Epidermal melanocyte (primary cell): ENCODE measurements at regions not wholly inside any gene's neighbourhood (a gene's known extent, or its start where the extent isn't known, plus 50 kb on each side); places are given as distances from the start of the nearest gene placed in this dataset.

ENCODE experiments used
- DNase-seq: peaks from one replicate; pipeline ENCODE4 v3.0.0; 2011; ENCODE audit warnings: low spot score; ENCODE audit not compliant: insufficient read length

DNA sequence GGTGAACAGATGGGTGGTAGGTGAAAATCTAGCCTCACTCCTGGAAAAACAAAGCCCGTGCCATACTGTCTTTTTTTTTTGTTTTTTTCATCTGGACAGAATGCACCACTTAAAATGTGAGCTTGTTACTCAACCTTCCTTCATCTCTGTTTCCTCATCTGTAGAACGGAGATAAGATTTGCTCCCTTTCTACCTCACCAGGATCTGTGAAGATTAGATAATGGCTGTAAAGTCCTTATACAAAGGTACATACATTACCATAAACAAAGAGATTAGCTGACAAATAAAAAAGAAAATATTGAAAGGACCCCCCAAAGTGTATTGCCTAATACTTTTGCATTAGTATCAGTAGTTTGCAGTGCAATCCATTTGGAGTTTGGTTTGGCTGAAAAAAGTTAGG lies 75.4 kb upstream of the ZEB2 start:
- no peak for DNase-seq

DNA sequence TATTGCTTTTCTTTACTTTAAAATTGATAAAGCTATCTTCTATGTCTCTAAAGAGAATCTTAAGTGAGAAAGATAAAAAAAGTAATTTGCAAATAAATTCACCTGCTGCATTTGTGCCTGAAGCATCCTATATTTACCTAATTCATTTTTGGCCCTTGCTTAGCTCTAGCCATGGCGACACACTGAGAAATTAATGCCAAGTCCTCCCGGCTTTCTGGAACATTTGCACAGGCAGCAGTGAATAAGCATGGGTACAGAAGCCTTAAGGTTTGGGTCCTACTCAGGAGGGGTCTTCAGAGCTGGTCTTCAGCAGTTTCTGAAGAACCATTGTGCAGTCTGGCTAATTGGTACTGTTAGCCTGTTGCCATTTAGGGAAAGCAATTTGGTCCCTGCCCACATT lies 73.9 kb upstream of the ZEB2 start:
- DNase-seq: no peak

DNA sequence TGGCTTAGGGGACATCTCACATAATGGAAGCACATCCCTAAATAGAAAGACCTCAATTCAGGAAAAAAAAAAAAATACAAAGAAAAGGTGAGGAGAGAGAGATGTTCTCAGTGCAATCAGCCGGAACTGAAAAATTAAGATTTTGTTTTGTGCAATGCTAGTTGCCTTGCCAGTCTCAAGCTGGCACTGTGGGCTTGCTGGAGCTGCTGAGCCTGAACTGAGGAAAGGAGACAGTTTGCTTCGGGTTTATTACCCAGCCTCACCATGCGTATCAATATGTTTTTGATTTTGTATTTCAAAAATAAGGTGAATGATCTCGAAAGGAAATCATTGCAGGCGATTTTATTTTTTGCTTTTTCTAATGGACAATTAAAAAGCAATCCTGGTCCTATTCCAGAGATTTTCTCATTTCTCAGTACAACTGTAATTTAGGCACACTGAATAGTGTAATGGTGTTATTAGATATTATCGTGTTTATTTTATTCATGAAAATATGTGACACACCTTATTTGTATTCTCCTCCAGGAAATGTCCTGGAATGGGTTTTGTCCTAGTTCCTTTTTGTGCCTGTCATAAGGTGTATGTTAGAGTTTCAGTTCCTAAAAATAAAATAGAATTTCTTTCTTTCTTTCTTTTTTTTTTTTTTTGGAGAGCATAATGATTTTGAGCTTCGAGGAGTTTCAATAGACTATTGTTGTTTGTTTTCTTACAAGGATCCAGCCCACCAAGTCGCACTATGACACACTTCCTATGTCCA lies 72.8 kb upstream of the ZEB2 start:
- DNase-seq: no peak

DNA sequence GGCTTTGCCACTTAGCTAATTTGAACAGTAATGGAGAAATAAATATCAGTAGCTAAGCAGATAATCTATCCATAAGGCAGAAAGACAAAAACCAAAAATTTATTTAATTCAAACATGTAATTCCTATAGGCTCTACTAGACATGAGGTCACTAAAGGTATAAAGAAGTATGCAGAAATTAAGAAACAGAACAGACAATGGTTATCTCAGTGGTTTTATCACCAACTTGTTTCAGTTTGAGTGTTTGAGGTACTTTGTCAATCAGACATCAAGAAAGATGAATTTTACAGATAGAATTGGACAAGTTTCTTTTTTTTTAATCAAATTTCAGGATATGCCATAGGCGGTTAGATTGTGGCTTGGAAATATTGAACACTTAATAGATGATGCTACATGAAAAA lies 67.4 kb upstream of the ZEB2 start:
- DNase-seq: no peak

DNA sequence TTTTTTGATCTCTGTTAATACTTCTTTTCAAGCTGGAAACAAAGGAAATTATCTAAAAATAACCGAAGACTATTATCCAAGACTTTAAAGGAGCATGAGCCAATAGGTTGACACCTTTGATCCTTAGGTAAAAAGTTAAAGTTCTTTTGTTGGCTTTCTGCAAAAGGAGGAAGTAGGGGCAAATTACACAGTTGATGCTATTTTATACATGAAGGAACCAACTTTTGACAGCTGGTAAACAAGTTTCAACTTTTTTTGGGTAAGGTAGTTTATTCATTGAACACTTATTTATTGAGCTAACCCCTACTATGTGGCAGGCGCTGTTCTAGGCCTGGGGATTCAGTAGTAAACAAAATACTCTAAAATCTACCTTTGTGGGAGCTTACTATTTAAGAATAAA lies 66.6 kb upstream of the ZEB2 start:
- DNase-seq: no peak

DNA sequence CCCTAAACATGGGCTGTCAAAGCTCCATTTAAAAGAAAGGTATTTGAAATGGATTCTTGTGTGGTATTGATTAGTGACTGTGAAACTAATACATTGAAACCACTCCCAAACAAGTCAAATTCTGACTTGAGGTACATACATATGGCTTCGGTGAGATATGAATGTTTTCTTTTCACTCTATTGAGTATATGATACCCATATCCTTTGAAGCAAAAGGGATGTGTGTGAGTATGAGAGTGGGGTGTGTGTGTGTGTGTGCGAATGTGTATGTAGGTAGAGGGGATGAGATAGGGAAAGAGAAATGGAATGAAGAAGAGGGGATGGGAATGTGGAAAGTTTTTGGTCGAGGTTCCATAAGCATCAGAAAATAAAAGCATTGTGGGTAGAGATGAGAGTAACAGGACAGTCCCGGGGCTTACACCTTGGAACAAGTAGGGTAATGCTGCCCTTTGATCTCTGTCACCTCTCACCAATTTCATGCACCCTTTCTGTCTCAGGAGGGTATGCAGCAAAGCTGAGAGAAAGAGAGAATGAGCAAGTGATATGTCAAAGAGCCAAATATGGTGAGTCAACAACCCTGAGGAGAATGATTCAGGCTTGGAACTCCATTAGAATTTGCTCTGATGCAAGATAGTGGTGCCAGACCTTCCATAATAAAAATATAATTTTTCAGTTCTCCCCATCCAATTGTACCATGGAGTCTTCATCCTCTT lies 64.0 kb upstream of the ZEB2 start:
- no peak for DNase-seq

DNA sequence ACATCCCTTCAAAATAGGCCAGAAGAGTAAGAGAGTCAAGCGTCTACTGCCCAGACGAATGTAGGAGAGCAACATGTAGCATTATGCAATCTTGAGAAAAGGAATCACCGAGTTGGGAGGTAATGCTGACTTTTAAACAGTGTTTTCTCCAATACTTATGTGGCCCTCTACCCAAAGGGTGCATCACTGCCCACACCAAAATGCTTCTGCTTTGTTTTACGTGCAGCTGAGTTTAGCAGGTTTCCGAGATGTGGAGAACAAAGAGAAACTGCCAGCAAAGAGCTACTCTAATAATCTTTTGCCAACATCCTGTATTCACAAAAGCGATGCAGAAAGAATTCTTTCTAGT lies 63.4 kb upstream of the ZEB2 start:
- DNase-seq: no peak

DNA sequence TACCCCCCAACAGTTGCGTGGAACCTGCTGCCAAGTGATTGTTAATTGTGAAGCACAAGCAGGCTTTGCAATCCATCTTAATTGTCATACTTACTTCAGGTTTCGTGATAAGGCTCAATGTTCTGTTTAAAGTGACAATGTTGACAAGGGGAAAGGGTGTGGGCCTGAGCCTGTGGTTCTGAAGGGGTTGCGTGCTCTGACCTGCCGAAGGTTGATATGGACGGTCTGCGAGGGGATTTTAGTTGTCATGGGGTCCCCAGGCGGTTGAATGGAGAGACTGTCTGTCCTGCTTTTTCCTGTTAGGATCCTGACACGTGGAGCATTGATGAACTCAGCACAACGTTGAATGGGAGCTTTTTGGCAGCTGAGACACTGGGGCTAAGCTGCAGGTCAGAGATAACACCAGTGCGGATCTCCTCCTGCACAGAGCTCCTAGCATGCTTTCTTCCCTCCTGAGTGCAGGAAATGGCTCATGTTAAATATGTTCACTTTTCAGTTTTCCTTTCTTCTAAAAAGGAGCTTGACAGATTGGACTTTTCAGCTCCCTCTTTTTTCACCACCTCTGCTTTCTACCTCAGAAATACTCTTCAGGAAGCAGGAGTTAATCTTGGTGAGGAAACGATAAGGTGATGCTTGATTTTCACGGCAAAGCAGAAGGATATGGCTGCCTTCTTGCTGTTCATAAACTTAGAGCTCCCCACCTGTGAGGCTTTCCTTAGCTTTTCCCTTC lies 62.9 kb upstream of the ZEB2 start:
- DNase-seq: no peak

DNA sequence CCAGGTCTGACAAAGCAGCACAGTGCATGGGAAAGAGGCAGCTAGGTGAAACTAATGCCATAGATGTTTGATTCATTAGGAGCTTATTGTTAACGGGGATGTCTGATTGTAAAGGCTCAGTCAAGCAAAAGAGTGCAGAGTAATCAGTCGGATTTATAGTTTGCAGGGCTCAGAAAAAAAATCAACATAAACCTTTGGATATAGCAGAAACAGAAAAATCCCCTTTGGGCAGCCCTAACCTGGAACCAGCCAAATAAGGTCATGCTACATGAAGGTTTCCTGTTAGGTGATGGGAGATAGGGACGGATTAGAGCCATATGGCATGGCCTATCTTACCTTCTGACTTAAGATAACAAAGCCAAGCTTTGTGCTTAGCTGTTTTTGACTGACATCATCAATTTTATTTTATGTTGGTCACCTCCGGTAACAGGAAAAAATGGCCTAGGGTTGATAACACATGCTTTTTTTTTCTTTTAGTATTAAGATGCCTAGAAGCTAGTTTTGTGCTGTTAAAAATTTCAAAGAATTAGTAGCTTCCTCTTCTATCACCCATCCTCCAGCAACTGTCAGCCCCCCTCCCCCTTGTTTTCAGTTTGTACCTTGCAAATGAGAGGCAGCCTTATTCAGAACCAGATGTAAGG lies 60.7 kb upstream of the ZEB2 start:
- no peak for DNase-seq

DNA sequence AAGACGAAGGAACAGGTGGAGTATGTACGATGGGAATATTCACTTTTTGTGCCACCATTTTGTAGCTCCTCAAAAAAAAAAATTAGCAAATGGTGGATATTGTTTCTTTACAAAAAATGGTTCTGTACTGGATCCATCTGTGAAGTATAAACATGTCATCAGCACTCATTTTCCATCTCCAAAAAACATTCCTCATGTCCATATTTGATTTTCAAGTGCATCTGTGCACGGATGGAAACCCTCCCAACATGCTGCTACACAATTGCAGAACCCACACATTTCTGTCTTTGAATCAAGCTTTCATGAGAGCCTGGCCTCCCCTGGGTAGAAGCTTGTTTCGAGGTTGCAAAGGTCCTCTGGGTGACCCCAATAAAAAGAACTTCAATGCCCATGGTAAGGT lies 59.6 kb upstream of the ZEB2 start:
- no peak for DNase-seq

DNA sequence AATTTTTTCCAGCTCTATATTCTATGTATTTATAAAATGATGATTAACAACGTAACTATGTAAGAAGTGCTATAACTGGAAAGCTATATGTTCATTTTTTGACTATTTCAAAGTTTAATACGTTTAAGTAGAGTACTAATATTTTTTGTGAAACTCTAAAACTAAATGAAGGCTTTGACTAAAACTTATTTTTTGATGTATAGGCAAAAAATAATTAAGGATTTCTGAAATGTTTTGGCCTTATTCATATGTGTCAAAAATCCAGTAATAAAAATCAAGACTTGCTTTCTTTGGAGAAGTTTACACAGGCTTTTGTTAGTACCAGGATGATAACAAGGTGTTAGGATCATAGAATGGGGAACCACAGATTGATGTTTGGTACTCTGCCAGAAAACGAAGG lies 58.2 kb upstream of the ZEB2 start:
- no peak for DNase-seq

DNA sequence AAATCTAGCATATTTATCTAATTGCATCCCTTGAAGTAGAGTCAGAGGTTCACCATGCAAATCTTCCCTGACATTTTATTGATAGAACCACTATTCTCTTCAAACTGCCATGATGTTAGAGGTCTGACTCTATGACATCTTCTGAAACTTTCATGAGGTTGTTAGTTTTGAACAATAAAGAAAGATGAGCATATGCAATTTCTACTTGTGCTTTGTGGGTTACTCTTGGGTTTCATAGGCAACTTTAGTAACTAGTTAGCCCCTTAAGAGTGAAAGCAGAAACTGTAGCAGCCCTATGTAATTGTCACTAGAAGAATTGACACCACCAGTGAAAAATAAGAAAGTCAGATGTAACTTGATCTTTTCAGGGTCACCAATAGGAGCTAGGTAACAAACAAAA lies 53.1 kb upstream of the ZEB2 start:
- DNase-seq: no peak

DNA sequence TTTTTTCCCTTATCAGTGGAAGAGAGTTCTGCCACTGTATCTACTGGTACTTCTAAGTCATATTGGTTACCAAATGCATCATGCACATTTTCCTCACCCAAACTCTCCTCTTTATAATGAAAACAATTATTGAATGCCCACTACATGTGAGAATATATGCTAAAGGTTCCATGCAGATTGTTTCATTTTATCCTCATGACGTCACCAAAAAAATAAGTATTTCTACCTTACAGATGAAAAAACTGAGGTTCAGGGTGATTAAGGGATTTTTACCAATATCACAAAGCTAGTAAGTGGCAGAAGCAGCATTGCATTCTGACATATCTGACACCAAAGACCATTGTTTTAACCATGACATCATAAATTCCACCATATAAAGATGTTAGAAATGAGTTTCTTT lies 51.9 kb upstream of the ZEB2 start:
- DNase-seq: no peak

DNA sequence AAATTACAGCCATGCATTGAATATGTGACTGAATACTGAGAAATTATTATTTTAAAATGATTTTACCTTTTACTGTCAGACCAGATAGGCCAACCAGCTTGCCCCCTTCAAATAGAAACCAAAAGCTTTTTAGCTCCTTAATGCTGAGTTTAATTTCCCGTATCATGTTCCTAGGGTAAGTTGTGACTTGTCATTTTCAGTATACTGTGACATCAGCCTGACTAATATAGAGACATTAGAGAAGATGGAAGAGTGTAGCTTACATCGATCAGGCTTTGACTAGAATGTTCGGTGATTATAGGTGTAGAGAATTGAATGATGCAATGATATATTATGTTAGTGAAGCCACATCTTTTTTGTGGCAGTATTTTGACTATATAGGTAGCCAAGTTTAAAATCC lies 50.6 kb upstream of the ZEB2 start:
- DNase-seq: no peak
